ENCODE measurements at regions not wholly inside any gene's neighbourhood (a gene's known extent, or its start where the extent isn't known, plus 50 kb on each side); places are given as distances from the start of the nearest gene placed in this dataset.

DNA sequence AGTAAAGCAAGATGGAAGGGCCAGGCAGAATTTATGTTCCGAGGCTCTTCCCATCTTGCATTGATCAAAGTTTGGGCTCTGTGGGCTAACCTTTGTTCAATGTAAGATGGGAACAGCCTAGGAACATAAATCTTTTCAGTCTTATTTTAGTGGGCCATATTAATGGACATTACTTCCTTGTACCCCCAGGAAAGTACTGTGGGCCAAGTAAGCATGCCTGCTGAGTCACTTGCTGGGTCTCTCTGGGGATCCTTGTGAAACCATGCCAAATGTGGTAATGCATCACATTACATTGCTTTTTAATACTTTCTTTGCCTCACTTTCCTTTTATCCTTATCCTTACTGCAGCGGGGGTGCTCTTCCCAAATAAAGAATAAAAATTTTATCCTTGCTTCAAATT, 349.5 kb upstream of the POU1F1 start:
- no peak overlapping the region for H3K4me3 ChIP-seq (ENCODE audit: low read depth, low read length)
- TF ChIP-seq, protein P1, sequence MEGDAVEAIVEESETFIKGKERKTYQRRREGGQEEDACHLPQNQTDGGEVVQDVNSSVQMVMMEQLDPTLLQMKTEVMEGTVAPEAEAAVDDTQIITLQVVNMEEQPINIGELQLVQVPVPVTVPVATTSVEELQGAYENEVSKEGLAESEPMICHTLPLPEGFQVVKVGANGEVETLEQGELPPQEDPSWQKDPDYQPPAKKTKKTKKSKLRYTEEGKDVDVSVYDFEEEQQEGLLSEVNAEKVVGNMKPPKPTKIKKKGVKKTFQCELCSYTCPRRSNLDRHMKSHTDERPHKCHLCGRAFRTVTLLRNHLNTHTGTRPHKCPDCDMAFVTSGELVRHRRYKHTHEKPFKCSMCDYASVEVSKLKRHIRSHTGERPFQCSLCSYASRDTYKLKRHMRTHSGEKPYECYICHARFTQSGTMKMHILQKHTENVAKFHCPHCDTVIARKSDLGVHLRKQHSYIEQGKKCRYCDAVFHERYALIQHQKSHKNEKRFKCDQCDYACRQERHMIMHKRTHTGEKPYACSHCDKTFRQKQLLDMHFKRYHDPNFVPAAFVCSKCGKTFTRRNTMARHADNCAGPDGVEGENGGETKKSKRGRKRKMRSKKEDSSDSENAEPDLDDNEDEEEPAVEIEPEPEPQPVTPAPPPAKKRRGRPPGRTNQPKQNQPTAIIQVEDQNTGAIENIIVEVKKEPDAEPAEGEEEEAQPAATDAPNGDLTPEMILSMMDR (IDR thresholded peaks at IDR 0.05; ENCODE audit: borderline replicate concordance, insufficient read depth, low read depth, low read length): no peak

DNA sequence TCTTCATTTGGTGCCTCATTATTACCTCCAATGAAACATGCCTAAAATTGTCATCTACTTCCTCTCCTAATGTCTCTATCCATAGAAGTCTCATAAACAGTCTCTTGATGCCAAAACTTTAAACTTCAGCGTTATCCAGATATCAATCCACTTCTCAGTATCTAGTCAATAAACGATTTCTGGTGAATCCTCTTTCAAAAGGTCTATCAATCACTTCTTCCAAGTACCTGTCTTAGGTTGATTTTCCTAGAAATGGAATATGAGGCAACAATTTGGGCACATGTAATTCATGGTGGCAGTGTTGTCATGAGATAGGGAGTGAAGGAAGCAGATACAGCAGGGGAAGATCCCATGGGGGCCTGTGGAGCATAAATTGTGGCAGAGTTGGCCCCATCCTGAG, 348.5 kb upstream of the POU1F1 start:
- no peak overlapping the region for H3K4me3 ChIP-seq (ENCODE audit: low read depth, low read length)
- TF ChIP-seq, protein P1 (IDR thresholded peaks at IDR 0.05; ENCODE audit: borderline replicate concordance, insufficient read depth, low read depth, low read length): no peak

DNA sequence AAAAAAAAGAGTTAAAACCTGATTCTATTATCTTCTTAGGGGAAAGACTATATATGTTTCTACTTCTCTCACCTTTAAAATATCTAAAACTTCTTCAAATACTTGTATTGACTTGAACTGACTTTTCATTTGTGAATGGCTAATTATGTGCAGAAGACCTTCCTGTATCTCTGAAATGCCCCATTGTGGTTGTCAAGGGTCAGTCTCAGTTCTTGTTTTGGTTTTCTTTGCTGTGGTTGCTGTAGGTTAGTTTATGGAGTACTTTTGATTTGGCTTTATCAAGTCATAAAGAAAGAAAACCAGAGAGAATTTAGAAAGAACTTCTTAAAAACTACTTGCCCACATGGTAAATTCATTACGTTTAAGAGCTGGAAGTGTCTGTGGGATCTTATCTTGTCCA, 345.3 kb upstream of the POU1F1 start:
- TF ChIP-seq, protein P1 (IDR thresholded peaks at IDR 0.05; ENCODE audit: borderline replicate concordance, insufficient read depth, low read depth, low read length): no peak
- no peak overlapping the region for H3K4me3 ChIP-seq (ENCODE audit: low read depth, low read length)

DNA sequence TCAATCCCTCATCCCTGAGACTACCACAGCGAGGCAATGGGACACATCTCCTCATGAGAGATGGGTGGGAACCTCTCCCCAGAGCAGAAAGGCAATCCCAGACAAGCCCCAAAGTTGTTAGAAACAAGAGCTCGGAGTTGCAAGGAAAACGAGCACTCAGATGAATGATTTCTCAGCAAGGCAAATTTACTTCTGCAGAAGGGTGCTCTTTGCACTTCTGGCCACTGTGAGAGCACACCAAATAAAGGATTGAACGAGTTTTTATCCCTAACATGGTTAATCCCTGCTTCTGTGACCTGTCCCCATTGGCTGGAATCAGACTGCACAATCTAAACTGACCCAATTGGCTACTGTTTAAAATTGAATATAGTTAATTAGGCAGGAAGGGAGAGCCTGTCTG, 339.1 kb upstream of the POU1F1 start:
- H3K4me3 ChIP-seq (ENCODE audit: low read depth, low read length): no peak overlapping the region
- TF ChIP-seq, protein P1 (IDR thresholded peaks at IDR 0.05; ENCODE audit: borderline replicate concordance, insufficient read depth, low read depth, low read length): no peak

DNA sequence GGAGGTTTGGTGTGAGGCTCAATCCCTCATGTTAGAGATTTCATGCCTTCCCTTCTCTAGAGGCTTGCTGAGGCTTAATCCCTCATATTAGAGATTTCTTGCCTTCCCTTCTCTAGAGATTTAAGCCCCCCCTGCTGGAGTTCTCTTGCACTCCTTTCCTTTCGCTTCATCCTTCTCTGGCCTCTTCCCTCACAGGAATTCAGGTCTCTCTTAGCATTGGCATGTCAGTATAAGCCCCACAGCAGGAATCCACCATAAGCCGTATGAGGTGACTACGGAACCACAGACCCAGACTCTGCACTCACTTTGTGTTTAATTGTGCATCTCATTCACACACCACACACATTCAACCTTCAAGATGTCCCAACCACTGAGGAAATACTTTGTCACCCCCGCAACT, 338.6 kb upstream of the POU1F1 start:
- TF ChIP-seq, protein P1 (IDR thresholded peaks at IDR 0.05; ENCODE audit: borderline replicate concordance, insufficient read depth, low read depth, low read length): no peak
- H3K4me3 ChIP-seq (ENCODE audit: low read depth, low read length): no peak overlapping the region

DNA sequence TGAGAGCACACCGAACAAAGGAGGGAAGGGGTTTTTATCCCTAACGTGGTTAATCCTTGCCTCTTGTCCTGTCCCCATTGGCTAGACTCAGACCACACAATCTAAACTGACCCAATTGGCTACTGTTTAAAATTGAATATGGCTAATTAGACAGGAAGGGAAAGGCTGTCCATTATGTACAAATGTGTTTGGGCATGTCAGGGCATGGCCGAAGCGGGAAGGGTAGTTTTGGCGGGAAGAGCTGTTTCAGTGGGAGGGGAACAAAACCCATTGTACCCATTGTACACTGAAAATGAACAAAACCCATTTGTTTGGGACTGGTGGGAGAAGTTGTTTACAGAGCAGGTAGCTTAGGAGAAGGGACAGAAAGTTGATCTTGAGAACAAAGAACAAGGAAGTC, 330.9 kb upstream of the POU1F1 start:
- no peak overlapping the region for H3K4me3 ChIP-seq (ENCODE audit: low read depth, low read length)
- TF ChIP-seq, protein P1 (IDR thresholded peaks at IDR 0.05; ENCODE audit: borderline replicate concordance, insufficient read depth, low read depth, low read length): no peak

DNA sequence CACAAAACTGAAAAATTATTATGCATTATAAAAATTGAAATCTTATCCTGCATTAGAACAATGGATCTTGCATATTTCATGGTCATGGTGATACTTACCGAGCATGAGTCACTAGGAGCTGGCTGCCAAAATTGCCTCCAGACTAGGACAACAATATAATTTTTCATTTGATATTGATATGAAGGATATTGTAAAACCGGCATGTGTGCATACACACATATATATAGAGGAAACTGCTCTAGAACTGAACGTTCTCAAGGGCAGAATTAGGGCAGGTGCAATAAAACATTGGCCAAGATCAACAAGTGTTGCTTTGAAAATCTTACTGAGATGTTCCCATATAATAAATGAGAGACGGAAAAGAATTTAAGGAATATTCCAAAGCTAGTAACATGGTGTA, 319.4 kb upstream of the POU1F1 start:
- TF ChIP-seq, protein P1 (IDR thresholded peaks at IDR 0.05; ENCODE audit: borderline replicate concordance, insufficient read depth, low read depth, low read length): no peak
- no peak overlapping the region for H3K4me3 ChIP-seq (ENCODE audit: low read depth, low read length)

All from GM12875 (cell line).